ENCODE measurements at regions not wholly inside any gene's neighbourhood (a gene's known extent, or its start where the extent isn't known, plus 50 kb on each side); places are given as distances from the start of the nearest gene placed in this dataset.

DNA sequence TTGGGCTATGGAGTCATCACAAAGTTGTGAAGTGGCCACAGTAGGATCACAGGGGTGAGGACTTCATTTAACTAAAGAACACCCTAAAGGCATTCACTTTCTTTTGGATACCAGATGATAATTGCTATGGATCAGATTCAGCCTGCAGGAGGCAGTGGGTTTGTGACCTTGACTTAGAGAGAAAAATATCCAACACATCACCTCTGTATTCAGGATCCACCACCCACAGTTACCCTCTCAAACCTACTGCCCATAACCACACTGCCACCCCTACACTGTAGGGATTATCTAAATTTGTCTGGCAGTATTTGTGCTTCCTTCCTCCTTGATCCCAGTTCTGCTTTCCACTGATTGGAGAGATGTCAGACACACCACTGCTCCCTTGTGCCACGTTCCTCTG is 269.4 kb downstream of the MYCN start:
- Histone ChIP-seq H4K8ac (ENCODE audit: low read depth in 2 of 2, low read length in 2 of 2) (no peak overlapping the region), H2BK15ac (ENCODE audit: low read depth, low read length) (no peak overlapping the region), H3K79me1 (ENCODE audit: low read depth in 1 of 2, low read length in 2 of 2) (no peaks in the 10 kb centered on the region), H3K9me3 (ENCODE audit: control insufficient read depth, insufficient read depth, low read length) (peaks cover 24% of the 10 kb centered on the region), H3K27ac (ENCODE audit: insufficient read depth, low read length) (no peak overlapping the region), H2AK5ac (ENCODE audit: low read depth, low read length) (no peak overlapping the region), H2AFZ (replicated peaks; ENCODE audit: low read length, poor library complexity) (no peak overlapping the region), H2BK120ac (ENCODE audit: low read depth, low read length) (no peak overlapping the region), H3K23ac (ENCODE audit: low read depth, low read length) (no peak overlapping the region), H4K5ac (ENCODE audit: low read depth, low read length) (no peak overlapping the region), H2AK9ac (replicated peaks; ENCODE audit: low read depth, low read length, poor library complexity) (no peak overlapping the region), H3K14ac (replicated peaks; ENCODE audit: low read depth, low read length) (no peak overlapping the region), H4K20me1 (ENCODE audit: insufficient read depth, low read length) (no peaks in the 10 kb centered on the region), H3K4me3 (ENCODE audit: insufficient read depth, low read depth, low read length) (no peak overlapping the region), H3K4me1 (ENCODE audit: control insufficient read depth, insufficient read depth, low read length) (no peaks in the 10 kb centered on the region), H3K56ac (ENCODE audit: extremely low read depth, insufficient read depth, low read length) (no peak overlapping the region), H2BK20ac (ENCODE audit: low read depth, low read length) (no peak overlapping the region), H3K18ac (ENCODE audit: low read depth, low read length) (no peak overlapping the region), H4K91ac (ENCODE audit: insufficient read depth, low read depth, low read length) (no peak overlapping the region), H3K9ac (ENCODE audit: low read depth, low read length) (no peak overlapping the region), H3K4ac (ENCODE audit: low read depth, low read length) (no peak overlapping the region), H3K27me3 (ENCODE audit: control insufficient read depth, insufficient read depth, low read length) (no peaks in the 10 kb centered on the region), H2BK5ac (ENCODE audit: low read depth, low read length, poor library complexity, severe bottlenecking) (no peak overlapping the region), H3K4me2 (ENCODE audit: low read depth, low read length) (no peak overlapping the region), H3K9me1 (ENCODE audit: insufficient read depth, low read length) (no peaks in the 10 kb centered on the region), H3K36me3 (ENCODE audit: control insufficient read depth, insufficient read depth, low read length) (no peaks in the 10 kb centered on the region)
- CTCF ChIA-PET = no interaction called here
- in situ Hi-C loops (cut with MboI; ENCODE audit: low sequenced_read_pairs) = no loop called here
- dilution Hi-C loops (cut with HindIII; ENCODE audit: low sequenced_read_pairs, unreplicated experiment) = no loop called here
- intact Hi-C loops (cut with micrococcal nuclease) = no loop called here
- POLR2A ChIA-PET (ENCODE audit: unreplicated experiment) = no interaction called here
- no CpG with 5 or more reads among the region's 1 CpG for WGBS, 2 experiments (ENCODE audit: extremely low coverage in 2 of 2, insufficient read length in 1 of 2)
- no peak for ATAC-seq (ENCODE audit: low read depth)
- BruUV-seq (replicated peaks) = no TSS peak
- TF ChIP-seq, protein P1, sequence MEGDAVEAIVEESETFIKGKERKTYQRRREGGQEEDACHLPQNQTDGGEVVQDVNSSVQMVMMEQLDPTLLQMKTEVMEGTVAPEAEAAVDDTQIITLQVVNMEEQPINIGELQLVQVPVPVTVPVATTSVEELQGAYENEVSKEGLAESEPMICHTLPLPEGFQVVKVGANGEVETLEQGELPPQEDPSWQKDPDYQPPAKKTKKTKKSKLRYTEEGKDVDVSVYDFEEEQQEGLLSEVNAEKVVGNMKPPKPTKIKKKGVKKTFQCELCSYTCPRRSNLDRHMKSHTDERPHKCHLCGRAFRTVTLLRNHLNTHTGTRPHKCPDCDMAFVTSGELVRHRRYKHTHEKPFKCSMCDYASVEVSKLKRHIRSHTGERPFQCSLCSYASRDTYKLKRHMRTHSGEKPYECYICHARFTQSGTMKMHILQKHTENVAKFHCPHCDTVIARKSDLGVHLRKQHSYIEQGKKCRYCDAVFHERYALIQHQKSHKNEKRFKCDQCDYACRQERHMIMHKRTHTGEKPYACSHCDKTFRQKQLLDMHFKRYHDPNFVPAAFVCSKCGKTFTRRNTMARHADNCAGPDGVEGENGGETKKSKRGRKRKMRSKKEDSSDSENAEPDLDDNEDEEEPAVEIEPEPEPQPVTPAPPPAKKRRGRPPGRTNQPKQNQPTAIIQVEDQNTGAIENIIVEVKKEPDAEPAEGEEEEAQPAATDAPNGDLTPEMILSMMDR (conservative IDR thresholded peaks at IDR 0.05; ENCODE audit: low read depth, low read length) = no peak
- no peak for TF ChIP-seq USF2 (IDR thresholded peaks at IDR 0.05; ENCODE audit: low read depth, low read length)
- TF ChIP-seq MAZ (IDR thresholded peaks at IDR 0.05; ENCODE audit: borderline replicate concordance, low read depth, low read length) = no peak
- no peak for TF ChIP-seq MXI1 (IDR thresholded peaks at IDR 0.05; ENCODE audit: borderline replicate concordance, low read depth, low read length)
- TF ChIP-seq BHLHE40 (IDR thresholded peaks at IDR 0.05; ENCODE audit: low read depth, low read length) = no peak
- no peak for TF ChIP-seq CEBPB (IDR thresholded peaks at IDR 0.05; ENCODE audit: low read depth, low read length)
- DNase-seq = no peak

Measured in IMR-90 (cell line).